Peyer's patch (tissue), 4 donors: ENCODE measurements at regions not wholly inside any gene's neighbourhood (a gene's known extent, or its start where the extent isn't known, plus 50 kb on each side); places are given as distances from the start of the nearest gene placed in this dataset.

ENCODE experiments used
- CTCF ChIP-seq, 6 experiments: fragments of 450-650 bp in 4 of 6; fragments of 200-600 bp in 2 of 6; sonication (generic) in 1 of 6; IDR thresholded peaks; one replicate each; pipeline ENCODE4 v1.5.1; 2017 to 2019; ENCODE audit warnings: antibody characterized with exemption in 6 of 6, mild to moderate bottlenecking in 3 of 6, moderate library complexity in 1 of 6
- POLR2A ChIP-seq, 2 donors: fragments of 450-650 bp; IDR thresholded peaks; one replicate each; pipeline ENCODE4 v1.5.1; 2017; ENCODE audit warnings: antibody characterized with exemption in 2 of 2, mild to moderate bottlenecking in 2 of 2, moderate library complexity in 2 of 2

- TF ChIP-seq CTCF (IDR thresholded peaks at IDR 0.05) (no peak), POLR2A (IDR thresholded peaks at IDR 0.05) (no peak)
Measured at GRCh38 chr1:213821943-213822334, 165.8 kb upstream of the PROX1 start.
